ENCODE measurements at regions not wholly inside any gene's neighbourhood (a gene's known extent, or its start where the extent isn't known, plus 50 kb on each side); places are given as distances from the start of the nearest gene placed in this dataset.

- TF ChIP-seq POLR2A (IDR thresholded peaks at IDR 0.05) = no peak
- TF ChIP-seq CTCF (IDR thresholded peaks at IDR 0.05) = no peak
These were observed 62.2 kb upstream of the LPP start for GRCh38 chr3:188091746-188092145.

Measured in Peyer's patch (tissue), 4 donors.